HEK293T (cell line): ENCODE measurements at regions not wholly inside any gene's neighbourhood (a gene's known extent, or its start where the extent isn't known, plus 50 kb on each side); places are given as distances from the start of the nearest gene placed in this dataset.
"Not testable (repeated sequence)": the region's sequence is repeated elsewhere in the genome, so short reads cannot be mapped to it uniquely, and the experiment has no call there.

Experiments used
- ELF4 ChIP-seq: fragments of 450-650 bp; IDR thresholded peaks from 2 replicates; pipeline ENCODE4 v1.6.1; 2017; ENCODE audit warnings: antibody characterized with exemption
- FOXA1 ChIP-seq: fragments of 450-650 bp; IDR thresholded peaks from 2 replicates; pipeline ENCODE4 v1.6.1; 2016; ENCODE audit warnings: mild to moderate bottlenecking
- FOXK2 ChIP-seq: fragments of 450-650 bp; IDR thresholded peaks from 2 replicates; pipeline ENCODE4 v1.6.1; 2016; ENCODE audit warnings: mild to moderate bottlenecking
- NFRKB ChIP-seq: fragments of 450-650 bp; IDR thresholded peaks from 2 replicates; pipeline ENCODE4 v1.6.1; 2016; ENCODE audit warnings: mild to moderate bottlenecking, moderate library complexity
- SUZ12 ChIP-seq: fragments of 450-650 bp; IDR thresholded peaks from 2 replicates; pipeline ENCODE4 v1.6.1; 2016; ENCODE audit warnings: mild to moderate bottlenecking
- TARDBP ChIP-seq: fragments of 450-650 bp; IDR thresholded peaks from 2 replicates; pipeline ENCODE4 v1.6.1; 2016

GRCh38 chr12:5121784-5122183 is 78.1 kb downstream of the KCNA5 start:
- TF ChIP-seq SUZ12, NFRKB, FOXK2, FOXA1, TARDBP, ELF4: not testable (repeated sequence)
